BE2C (cell line): ENCODE measurements at regions not wholly inside any gene's neighbourhood (a gene's known extent, or its start where the extent isn't known, plus 50 kb on each side); places are given as distances from the start of the nearest gene placed in this dataset.

Source experiments
- DNase-seq: peaks from one replicate; pipeline ENCODE4 v3.0.0-alpha.2; 2020
- H3K27me3 ChIP-seq: fragments of 250-450 bp; sonication (Bioruptor Pico); 2 replicates; pipeline ENCODE4 v1.5.1; 2020; ENCODE audit warnings: mild to moderate bottlenecking
- H3K36me3 ChIP-seq: fragments of 250-450 bp; sonication (Bioruptor Pico); 2 replicates; pipeline ENCODE4 v1.5.1; 2020; ENCODE audit warnings: mild to moderate bottlenecking
- H3K4me1 ChIP-seq: fragments of 250-450 bp; sonication (Bioruptor Pico); 2 replicates; pipeline ENCODE4 v1.5.1; 2020
- H3K4me3 ChIP-seq: 2 replicates; pipeline ENCODE4 v1.5.1; 2011; ENCODE audit warnings: low read depth, low read length
- H3K9me3 ChIP-seq: fragments of 250-450 bp; sonication (Bioruptor Pico); 2 replicates; pipeline ENCODE4 v1.5.1; 2020
- CTCF ChIP-seq: IDR thresholded peaks from 2 replicates; pipeline ENCODE4 v1.5.1; 2012; ENCODE audit warnings: mild to moderate bottlenecking, low read depth, low read length

GRCh38 chr13:107854880-107855279, 360.5 kb downstream of the LIG4 start:
- H3K9me3 ChIP-seq, result peaks cover 5% of the 10 kb centered on the region; the same call in 1 of the 2 replicates
- peaks cover 32% of the 10 kb centered on the region for H3K36me3 ChIP-seq
- no peak for DNase-seq
- peaks cover 28% of the 10 kb centered on the region for H3K4me1 ChIP-seq
- H3K4me3 ChIP-seq, result no peak overlapping the region
- H3K27me3 ChIP-seq, result no peaks in the 10 kb centered on the region
- TF ChIP-seq CTCF, result no peak

GRCh38 chr13:107852072-107852471, 363.3 kb downstream of the LIG4 start:
- DNase-seq, result no peak
- peaks cover 19% of the 10 kb centered on the region for H3K36me3 ChIP-seq
- peaks cover 2% of the 10 kb centered on the region; the same call in 1 of the 2 replicates for H3K9me3 ChIP-seq
- no peak overlapping the region for H3K4me3 ChIP-seq
- H3K27me3 ChIP-seq, result no peaks in the 10 kb centered on the region
- H3K4me1 ChIP-seq, result peaks cover 29% of the 10 kb centered on the region
- TF ChIP-seq CTCF, result no peak

GRCh38 chr13:107851670-107852069, 363.7 kb downstream of the LIG4 start:
- no peak for DNase-seq
- TF ChIP-seq CTCF, result no peak
- no peaks in the 10 kb centered on the region for H3K27me3 ChIP-seq
- H3K9me3 ChIP-seq, result no peaks in the 10 kb centered on the region
- peaks cover 28% of the 10 kb centered on the region for H3K4me1 ChIP-seq
- peaks cover 15% of the 10 kb centered on the region for H3K36me3 ChIP-seq
- no peak overlapping the region for H3K4me3 ChIP-seq

GRCh38 chr13:107847406-107847805, 367.9 kb downstream of the LIG4 start:
- peak; percentile 65 for DNase-seq
- H3K4me1 ChIP-seq, result peaks cover 45% of the 10 kb centered on the region

GRCh38 chr13:107846642-107847041, 368.7 kb downstream of the LIG4 start:
- H3K4me3 ChIP-seq, result peak overlapping the region; percentile 21
- peaks cover 45% of the 10 kb centered on the region for H3K4me1 ChIP-seq
- no peaks in the 10 kb centered on the region for H3K27me3 ChIP-seq
- H3K9me3 ChIP-seq, result no peaks in the 10 kb centered on the region
- H3K36me3 ChIP-seq, result no peaks in the 10 kb centered on the region
- no peak for TF ChIP-seq CTCF
- DNase-seq, result no peak

More at GRCh38 chr13:107847406-107847805, 367.9 kb downstream of the LIG4 start:
- H3K36me3 ChIP-seq, result no peaks in the 10 kb centered on the region
- TF ChIP-seq CTCF, result no peak
- no peaks in the 10 kb centered on the region for H3K27me3 ChIP-seq
- peak overlapping the region; percentile 29 for H3K4me3 ChIP-seq
- no peaks in the 10 kb centered on the region for H3K9me3 ChIP-seq

GRCh38 chr13:107845911-107846310, 369.4 kb downstream of the LIG4 start:
- Histone ChIP-seq H3K27me3 (no peaks in the 10 kb centered on the region), H3K36me3 (no peaks in the 10 kb centered on the region), H3K4me3 (peak overlapping the region; percentile 21), H3K9me3 (no peaks in the 10 kb centered on the region), H3K4me1 (peaks cover 50% of the 10 kb centered on the region)
- TF ChIP-seq CTCF, result no peak
- DNase-seq, result peak; percentile 35
